ENCODE measurements at regions not wholly inside any gene's neighbourhood (a gene's known extent, or its start where the extent isn't known, plus 50 kb on each side); places are given as distances from the start of the nearest gene placed in this dataset.

DNA sequence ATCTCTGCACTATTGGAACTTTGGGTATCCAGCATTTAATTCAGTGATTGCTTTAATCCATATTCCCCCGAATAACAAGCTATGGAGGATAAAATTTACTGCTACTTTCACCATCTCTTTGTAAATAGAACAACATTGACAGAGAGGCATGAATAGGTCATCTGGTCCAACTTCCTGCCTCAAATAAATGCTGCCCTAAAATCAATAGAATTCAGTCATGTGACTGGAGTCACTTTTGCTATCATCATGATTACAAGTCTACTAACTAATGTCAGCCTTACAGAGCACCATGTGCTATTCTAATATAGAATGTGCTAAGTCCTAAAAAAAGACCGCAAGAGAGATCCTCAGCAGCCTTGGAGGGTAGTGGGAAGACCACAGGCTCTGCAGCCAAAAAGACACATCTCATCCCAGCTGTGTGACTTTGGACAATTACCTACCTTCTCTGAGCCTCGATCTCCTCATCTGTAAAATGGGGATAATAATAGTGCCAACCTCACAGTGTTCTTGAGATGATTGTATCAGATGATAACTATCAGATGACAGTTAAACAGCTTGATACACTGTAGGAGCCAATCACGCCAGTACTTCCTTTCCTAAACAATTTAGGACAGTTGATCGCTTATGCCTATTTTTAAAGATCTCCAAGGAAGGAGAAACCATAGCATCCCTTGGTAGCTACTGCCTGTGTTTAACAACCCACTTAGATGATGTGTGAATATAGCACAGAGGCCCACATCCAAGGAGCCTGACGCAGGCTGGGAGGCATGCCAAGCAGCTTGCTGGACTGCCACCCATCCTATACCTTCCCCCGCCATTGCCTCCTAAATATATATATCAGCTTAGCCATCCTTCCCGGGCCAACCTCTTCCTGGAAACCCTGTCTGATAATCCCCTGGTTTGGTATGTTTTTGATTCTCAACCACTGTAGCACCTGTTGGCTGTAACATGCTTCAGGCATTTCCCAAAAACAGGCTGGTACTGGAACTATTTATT is 77.3 kb upstream of the PHF21A start:
- TF ChIP-seq, protein P1, sequence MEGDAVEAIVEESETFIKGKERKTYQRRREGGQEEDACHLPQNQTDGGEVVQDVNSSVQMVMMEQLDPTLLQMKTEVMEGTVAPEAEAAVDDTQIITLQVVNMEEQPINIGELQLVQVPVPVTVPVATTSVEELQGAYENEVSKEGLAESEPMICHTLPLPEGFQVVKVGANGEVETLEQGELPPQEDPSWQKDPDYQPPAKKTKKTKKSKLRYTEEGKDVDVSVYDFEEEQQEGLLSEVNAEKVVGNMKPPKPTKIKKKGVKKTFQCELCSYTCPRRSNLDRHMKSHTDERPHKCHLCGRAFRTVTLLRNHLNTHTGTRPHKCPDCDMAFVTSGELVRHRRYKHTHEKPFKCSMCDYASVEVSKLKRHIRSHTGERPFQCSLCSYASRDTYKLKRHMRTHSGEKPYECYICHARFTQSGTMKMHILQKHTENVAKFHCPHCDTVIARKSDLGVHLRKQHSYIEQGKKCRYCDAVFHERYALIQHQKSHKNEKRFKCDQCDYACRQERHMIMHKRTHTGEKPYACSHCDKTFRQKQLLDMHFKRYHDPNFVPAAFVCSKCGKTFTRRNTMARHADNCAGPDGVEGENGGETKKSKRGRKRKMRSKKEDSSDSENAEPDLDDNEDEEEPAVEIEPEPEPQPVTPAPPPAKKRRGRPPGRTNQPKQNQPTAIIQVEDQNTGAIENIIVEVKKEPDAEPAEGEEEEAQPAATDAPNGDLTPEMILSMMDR (IDR thresholded peaks at IDR 0.05) = no peak
- no peaks in the 10 kb centered on the region for H3K36me3 ChIP-seq
- DNase-seq (ENCODE audit: low spot score) = no peak

DNA sequence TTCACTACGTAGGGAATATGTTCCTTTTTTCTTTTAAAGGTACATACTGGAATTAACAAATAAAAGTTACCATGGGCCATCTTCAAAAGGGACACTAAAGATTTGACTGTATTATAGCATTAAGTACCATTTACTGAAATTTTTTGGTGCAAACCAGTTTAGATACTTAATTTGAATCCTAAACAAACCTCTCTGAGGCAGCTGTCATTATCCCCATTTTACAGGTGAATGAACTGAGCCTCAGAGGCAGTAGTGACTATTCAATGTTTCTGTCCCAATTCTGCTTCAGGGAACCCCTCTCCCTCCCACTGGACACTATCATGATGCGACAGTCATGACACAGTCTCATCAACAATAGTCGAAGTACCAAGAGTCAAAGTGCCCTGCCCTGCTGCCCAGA is 76.2 kb upstream of the PHF21A start:
- TF ChIP-seq, protein P1 (IDR thresholded peaks at IDR 0.05) = no peak
- Histone ChIP-seq H3K27ac (no peak overlapping the region), H3K4me3 (no peak overlapping the region), H3K27me3 (no peaks in the 10 kb centered on the region), H3K4me1 (no peaks in the 10 kb centered on the region), H3K36me3 (no peaks in the 10 kb centered on the region), H3K9me3 (no peaks in the 10 kb centered on the region)
- no peak for DNase-seq (ENCODE audit: low spot score)

More for the DNA sequence above, 77.3 kb upstream of the PHF21A start:
- no peak overlapping the region for H3K27ac ChIP-seq
- no peaks in the 10 kb centered on the region for H3K27me3 ChIP-seq
- H3K4me3 ChIP-seq = no peak overlapping the region
- no peaks in the 10 kb centered on the region for H3K4me1 ChIP-seq
- H3K9me3 ChIP-seq = no peaks in the 10 kb centered on the region

DNA sequence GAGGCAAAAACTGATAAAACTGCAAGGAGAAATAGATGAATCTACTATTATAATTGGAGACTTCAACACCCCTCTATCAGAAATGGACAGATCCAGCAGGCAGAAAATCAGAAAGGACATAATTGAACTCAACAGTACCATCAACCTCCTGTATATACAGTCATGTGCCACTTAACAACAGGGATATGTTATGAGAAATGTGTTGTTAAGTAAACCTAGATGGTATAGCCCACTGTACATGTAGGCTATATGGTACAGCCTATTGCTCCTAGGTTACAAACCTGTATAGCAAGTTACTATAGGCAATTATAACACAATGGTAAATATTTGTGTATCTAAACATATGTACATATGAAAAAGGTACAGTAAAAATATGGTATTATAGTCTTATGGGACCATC is 66.8 kb upstream of the PHF21A start:
- TF ChIP-seq, protein P1 (IDR thresholded peaks at IDR 0.05) = no peak
- H3K27ac ChIP-seq = no peak overlapping the region
- no peaks in the 10 kb centered on the region for H3K4me1 ChIP-seq
- peaks cover 0 to 13% of the 10 kb centered on the region in 2 donors for H3K9me3 ChIP-seq
- no peak for DNase-seq (ENCODE audit: low spot score)
- no peak overlapping the region for H3K4me3 ChIP-seq
- H3K27me3 ChIP-seq = no peaks in the 10 kb centered on the region
- no peaks in the 10 kb centered on the region for H3K36me3 ChIP-seq

DNA sequence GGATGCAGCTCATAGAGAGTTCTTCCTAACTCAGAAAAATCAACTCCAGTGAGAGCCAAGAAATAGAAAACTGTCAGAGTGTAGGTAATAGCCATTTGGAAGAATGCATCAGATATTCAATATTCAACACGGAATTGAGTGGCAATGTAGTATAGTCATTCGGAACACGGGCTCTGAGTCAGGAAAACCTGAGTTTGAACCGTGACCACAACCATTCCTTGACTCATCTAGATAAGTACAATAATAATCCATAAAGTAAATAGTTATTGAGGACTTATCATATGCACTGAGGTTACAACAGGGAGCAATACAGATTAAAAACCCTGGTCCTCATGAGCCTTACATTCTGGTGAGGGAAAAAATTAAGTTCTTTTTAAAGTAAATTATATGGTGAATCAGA is 62.6 kb upstream of the PHF21A start:
- TF ChIP-seq, protein P1 (IDR thresholded peaks at IDR 0.05) = no peak
- no peak for DNase-seq (ENCODE audit: low spot score)
- no peak overlapping the region for H3K4me3 ChIP-seq

DNA sequence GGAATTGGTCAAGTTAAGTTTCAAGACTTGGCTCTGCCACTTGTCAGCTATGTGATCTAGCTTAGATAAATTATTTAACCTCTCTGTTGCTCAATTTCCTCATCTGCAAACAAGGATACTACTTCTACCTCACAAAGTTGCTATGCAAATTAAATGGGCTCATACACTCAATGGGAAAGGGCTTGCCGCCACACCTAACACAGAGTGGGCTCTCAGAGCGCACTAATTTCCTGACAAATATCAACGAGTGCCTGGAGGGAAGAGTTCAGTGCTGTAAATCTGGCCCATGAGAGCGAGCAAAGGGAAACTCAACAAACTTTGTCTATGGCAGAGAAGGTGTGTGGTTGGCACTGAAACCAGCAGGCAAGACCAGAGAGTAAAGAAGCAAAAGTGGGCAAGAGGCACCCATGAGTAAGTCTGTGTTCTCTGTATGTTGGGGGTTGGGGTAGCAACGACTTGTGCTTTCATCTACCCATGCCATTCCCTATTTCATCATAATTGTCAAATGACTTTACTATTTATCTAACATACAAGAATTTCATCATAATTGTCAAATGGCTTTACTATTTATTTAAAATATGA is 60.7 kb upstream of the PHF21A start:
- no peak overlapping the region for H3K4me3 ChIP-seq
- DNase-seq (ENCODE audit: low spot score) = no peak
- no peak overlapping the region for H3K27ac ChIP-seq
- H3K36me3 ChIP-seq = no peaks in the 10 kb centered on the region
- TF ChIP-seq, protein P1 (IDR thresholded peaks at IDR 0.05) = no peak
- H3K9me3 ChIP-seq = no peaks in the 10 kb centered on the region
- no peaks in the 10 kb centered on the region for H3K4me1 ChIP-seq
- no peaks in the 10 kb centered on the region for H3K27me3 ChIP-seq

More for the DNA sequence above, 62.6 kb upstream of the PHF21A start:
- Histone ChIP-seq H3K36me3 (no peaks in the 10 kb centered on the region), H3K27ac (no peak overlapping the region), H3K27me3 (no peaks in the 10 kb centered on the region), H3K9me3 (no peaks in the 10 kb centered on the region), H3K4me1 (no peaks in the 10 kb centered on the region)

All from right atrium auricular region (tissue), 2 donors.